ENCODE measurements at regions not wholly inside any gene's neighbourhood (a gene's known extent, or its start where the extent isn't known, plus 50 kb on each side); places are given as distances from the start of the nearest gene placed in this dataset.
A peak's percentile ranks its signal among the peaks of the same experiment; 100 is the strongest.

DNA sequence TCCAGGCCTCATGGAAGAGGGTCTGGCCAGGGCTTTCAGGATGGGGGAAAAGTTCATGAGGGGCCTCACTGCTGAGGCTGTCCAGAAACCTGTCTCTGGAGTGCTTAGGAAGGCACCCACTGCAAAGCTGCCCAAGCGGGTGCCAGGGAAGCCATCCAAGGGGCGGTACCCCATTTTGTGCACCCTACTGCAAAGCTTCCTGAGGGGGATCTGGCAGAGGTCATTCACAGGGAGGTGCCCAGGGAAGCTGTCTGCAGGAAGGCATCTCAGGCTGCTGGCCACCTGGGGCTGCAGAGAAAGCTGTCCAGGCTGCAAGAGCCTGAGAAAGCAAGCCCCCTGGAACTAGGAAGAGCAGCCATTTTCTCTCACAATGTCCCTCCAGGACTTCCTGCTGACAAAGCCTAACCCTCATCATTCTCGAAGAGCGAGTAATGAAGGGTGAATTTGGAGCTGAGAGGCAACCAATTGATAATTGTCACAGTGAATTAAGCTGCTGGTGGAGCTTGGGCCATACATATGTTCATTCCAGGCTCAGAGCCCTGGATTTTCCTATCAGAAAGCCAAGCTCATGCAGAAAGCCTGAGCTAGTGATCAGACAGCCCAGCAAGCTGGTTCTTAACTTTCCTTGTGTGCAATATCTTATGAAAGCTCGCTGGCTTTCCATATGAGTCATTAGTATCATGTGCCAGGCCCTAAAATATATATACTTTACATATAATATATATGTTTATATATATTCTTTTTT, 62.2 kb upstream of the SLC22A16 start:
- no peak for FAIRE-seq
- no peak for DNase-seq (ENCODE audit: insufficient read length, low spot score)

DNA sequence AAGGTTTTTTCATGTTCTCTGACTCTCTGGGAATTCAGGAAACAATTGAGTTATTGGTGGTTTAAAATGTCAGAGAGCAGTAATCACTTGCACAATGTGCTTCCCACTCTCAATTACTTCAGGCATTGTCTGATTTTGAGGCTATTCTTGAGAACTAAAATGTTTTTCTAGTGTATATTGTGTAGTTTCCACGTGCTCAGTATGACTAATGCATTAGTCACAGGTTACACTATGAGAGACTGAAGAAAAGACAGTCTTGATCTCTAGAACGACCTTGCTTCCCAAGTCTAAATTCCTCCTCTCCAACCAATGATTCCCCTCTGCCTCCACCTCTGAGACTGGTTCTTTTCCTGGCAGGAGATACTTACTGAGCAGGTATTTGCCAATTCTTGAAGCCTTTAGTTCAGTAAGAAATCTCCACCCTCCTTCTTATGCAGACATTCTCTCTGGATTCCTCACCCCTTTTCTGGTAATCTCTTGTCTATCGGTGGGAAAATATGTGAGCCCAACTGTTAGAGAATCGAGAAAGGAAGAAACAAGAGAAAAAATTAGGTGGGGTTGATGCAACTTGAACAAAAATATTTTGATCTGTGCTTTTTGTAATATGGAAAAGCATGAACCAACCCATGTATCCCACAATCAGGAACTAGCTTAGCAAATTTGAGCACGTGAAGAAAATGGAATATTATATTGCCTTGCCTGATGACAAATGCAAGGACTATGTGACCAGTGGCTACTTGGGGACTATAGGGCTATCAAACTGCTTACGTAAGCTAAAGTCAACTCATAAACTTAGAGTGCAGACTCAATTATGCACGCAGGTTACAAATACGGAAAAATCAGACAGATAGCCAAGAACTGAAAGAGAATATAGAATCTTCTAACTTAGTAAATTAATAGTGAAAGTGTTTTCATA, 61.1 kb upstream of the SLC22A16 start:
- DNase-seq (ENCODE audit: insufficient read length, low spot score) (peak; percentile 67), FAIRE-seq (peak; percentile 83)

DNA sequence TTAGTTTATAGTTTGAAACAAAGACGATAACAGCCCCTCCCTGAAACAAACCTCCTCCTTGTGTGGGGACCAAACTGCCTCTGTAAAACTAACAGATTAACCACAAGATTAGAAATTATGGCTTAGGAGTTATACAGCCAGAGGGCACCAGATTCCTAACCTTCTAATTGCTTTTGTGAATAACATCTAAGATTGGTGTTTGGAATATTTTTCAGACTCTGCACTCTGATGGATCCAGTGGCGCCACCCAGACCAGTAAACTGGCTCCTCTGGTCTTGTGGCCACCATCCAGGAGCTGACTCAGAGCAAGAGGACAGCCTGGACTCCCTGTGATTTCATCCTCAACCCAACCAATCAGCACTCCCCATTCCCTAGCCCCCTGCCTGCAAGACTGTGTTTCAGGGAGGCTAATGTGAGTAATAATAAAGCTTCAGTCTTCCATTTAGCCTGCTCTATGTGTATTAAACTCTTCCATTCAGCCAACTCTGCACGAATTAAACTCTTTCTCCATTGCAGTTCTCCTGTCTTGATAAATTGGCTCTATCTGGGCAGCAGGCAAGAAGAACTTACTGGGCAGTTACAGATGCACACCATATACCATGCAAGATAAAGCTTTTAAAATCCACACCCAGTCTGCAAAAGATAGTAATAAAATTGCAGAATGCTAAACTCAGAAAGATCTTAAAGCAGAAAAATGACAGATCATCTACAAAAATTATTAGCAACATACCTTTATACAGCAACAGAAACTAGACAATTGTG, 58.5 kb upstream of the SLC22A16 start:
- FAIRE-seq, result peak; percentile 63
- DNase-seq (ENCODE audit: insufficient read length, low spot score), result no peak

DNA sequence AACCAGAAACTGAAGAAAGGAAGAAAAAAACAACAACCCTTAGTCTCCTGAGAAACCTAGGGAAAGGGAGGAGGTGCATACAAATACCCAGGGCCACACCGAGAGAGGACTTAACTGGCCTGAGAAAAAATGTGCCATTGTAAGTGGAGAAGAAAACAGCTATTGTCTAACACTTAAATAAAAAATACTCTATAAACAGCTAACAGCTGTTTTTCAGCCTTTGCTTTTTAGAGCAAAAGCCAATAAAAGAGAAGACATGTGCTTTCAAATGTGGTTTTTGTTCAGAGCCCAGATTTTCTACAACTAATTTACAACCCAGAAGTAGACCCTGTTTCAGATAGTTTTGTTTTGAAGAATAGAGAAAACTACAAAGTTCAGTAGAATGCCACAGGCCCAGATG, 56.0 kb upstream of the SLC22A16 start:
- FAIRE-seq, result no peak
- DNase-seq (ENCODE audit: insufficient read length, low spot score), result no peak

DNA sequence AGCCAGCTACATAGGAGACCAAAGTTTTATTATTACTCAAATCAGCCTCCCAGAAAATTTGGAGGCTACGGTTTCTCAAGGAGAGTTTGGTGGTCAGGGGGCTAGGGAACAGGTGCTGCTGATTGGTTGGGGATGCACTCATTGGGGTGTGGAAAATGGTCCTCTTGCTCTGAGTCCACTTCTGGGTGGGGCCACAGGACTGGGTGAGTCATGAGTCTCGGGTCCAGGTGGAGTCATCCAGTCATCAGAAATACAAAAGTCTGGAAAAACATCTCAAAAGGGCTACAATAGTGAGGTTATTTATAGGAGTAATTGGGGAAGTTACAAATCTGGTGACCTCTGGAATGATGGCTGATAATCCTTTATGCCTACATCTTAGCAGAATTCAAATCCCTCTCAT, 54.3 kb upstream of the SLC22A16 start:
- FAIRE-seq, result no peak
- DNase-seq (ENCODE audit: insufficient read length, low spot score), result no peak

DNA sequence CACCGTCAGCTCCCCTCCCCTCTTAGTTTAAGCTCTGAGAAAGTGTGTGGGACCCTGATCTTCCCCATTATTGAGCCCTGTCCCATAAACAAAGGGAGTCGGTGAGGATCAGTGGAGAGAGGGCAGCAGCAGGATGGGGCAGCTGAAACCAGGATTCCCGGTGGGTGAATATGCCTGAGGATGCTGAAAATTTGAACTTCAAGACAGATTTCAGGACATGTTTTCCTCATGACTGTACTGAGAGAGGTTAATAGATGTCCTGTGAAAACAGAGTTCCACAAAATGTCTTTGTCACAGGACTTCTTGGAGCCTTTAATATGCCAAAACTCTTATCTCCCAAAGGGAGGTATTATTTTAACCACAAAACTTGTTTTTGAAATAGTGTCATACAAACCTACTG, 53.5 kb upstream of the SLC22A16 start:
- FAIRE-seq (no peak), DNase-seq (ENCODE audit: insufficient read length, low spot score) (no peak)

DNA sequence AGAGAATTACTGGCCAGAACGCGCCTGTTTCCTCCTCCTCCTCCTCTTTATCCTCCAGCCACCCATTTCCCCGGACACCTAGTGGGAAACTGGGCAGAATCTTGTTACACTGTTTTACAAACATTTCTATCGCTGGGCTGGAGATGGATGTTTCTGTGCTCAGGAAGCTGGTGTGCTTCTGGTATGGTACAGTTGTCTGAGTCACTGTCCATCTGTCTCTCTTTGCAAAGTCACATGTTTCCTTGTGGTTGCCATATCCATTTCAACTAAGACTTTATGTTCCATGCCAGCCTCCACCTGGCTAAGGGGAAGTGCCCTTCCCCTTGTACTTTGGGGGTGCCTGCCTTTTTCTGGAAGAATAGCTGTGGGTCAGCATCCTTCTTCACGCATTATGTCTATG, 52.9 kb upstream of the SLC22A16 start:
- FAIRE-seq, result peak; percentile 20

DNA sequence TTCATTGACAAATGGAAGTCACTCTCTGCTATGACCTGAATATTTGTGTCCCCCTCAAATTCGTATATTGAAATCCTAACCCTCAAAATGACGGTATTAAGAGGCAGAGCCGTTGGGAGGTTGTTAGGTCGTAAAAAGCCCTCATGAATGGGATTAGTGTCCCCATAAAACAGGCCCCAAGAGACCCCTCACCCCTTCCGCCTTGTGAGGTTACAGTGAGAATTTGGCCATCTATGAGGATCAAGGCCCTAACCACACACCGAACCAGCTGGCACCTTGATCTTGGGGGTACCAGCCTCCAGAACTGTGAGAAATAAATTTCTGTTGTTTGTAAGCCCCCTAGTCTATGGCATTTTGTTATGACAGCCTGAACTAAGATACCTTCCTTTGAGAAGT, 52.5 kb upstream of the SLC22A16 start:
- FAIRE-seq (no peak), DNase-seq (ENCODE audit: insufficient read length, low spot score) (no peak)

More for the DNA sequence above, 52.9 kb upstream of the SLC22A16 start:
- DNase-seq (ENCODE audit: insufficient read length, low spot score), result no peak

DNA sequence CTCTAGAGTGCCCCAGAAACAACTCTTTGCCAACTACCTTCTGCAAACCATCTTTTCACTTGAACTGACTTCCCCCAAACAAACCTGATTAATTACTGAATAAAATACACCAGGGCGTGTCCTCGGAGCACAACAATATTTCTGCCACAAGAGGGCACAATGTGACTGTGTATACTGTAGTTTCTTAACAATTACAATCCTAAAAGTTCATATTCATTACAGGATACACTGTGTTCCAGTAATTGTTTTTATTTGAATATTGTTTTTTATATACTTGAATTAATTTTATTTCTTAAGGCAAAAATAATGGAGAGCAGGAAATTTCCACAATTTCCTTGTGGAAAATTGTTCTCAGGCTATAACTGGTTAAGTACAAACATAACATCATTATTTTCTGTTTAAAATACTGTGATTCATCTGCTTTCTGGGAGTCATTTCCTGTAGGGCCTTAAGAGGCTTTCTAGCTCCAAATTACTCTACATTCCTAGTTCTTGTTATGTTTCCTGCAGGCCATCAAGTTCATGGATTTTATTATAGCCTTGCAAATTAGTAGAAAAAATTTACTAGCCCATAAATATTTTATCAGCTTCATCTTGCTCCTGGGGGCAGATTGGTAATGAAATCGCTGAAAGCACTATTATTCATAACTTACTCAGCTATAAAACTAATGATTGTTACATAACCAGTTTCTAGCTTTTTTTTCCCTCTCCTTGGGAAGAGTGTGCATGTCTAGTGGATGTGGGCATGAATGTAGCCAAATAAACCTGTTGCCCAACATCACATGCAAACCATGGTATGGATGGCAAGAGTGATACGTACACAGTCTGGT, 51.9 kb upstream of the SLC22A16 start:
- peak; percentile 48 for FAIRE-seq
- DNase-seq (ENCODE audit: insufficient read length, low spot score), result peak; percentile 63

DNA sequence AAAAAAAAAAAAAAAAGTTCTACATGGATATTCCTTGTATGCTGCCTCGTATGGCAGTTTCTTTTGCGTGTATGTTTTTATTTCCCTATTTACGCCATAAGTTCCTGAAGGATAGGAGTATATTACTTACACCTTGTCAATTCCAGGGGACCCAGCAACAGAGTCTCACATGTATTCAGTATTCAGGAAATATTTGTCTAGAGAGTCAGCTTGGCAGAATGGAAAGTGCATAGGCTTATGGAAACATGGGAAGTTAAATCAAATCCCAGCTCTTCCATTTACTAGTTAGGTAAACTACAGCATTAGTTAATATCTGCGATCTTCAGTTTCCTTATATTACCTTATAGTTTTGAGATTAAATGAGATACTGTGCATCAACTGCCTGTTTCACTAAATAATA, 51.1 kb upstream of the SLC22A16 start:
- DNase-seq (ENCODE audit: insufficient read length, low spot score) (no peak), FAIRE-seq (no peak)

DNA sequence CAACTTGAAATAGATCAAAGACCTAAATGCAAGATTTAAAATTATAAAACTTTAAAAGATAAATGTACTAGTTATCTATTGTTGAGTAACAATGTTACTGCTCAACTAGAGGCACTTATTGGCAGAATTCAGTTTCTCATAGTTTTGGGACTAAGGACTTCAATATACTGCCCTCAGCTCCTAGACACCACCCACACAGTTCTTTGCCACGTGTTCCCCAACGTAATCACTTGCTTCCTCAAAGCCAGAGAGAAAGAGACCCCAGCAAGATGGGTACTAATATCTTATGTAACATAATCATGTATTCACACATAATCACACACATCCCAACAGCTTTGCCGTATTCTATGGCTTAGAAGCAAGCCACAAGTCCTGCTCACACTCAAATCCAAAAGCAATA, 50.3 kb upstream of the SLC22A16 start:
- no peak for DNase-seq (ENCODE audit: insufficient read length, low spot score)
- no peak for FAIRE-seq

All from HTR-8/SVneo (cell line).